ENCODE measurements at regions not wholly inside any gene's neighbourhood (a gene's known extent, or its start where the extent isn't known, plus 50 kb on each side); places are given as distances from the start of the nearest gene placed in this dataset.

DNA sequence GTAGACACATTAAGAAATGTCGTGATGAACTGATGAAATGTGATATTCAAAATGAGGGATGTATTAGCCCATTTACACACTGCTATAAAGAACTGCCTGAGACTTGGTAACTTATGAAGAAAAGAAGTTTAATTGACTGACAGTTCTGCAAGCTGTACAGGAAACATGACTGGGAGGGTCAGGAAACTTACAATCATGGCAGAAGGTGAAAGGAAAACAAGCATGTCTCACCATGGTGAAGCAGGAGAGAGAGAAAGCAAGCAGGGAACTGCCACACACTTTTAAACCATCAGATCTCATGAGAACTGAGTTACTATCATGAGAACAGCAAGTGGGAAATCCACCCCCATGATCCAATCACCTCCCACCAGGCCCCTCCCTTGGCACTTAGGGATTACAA is 1010.8 kb upstream of the CELF4 start:
- Mint-ChIP-seq H3K27ac (peak overlapping the region; percentile 76 to 96 (median 89)), H3K9me3 (peaks cover 0 to 2% (median 0%) of the 10 kb centered on the region in 8 donors), H3K27me3 (no peaks in the 10 kb centered on the region), H3K4me3 (peak overlapping the region; percentile 22 to 86 (median 77)), H3K36me3 (no peaks in the 10 kb centered on the region), H3K4me1 (peaks cover 13 to 26% (median 17%) of the 10 kb centered on the region in 4 donors)
- H3K27me3 ChIP-seq (ENCODE audit: insufficient read depth, low read length): no peaks in the 10 kb centered on the region
- intact Hi-C loops (cut with micrococcal nuclease): loop anchor here (2.0 kb wide), 1 partner anchor 364 kb away; no protein-coding TSS in a partner anchor
- H3K9me3 ChIP-seq (ENCODE audit: control insufficient read depth in 1 of 2, low read length in 2 of 2): no peaks in the 10 kb centered on the region
- H3K4me1 ChIP-seq (ENCODE audit: insufficient read depth, low read length): peaks cover 22% of the 10 kb centered on the region
- ChIA-PET CTCF (ENCODE audit: partially characterized antibody) (no interaction called here), POLR2A (ENCODE audit: partially characterized antibody) (no interaction called here)
- peak; percentile 4 to 37 (median 23) for DNase-seq
- H3K27ac ChIP-seq (ENCODE audit: low read depth, low read length): peak overlapping the region; percentile 23
- no peak overlapping the region for H3K4me3 ChIP-seq (ENCODE audit: low read length in 2 of 2)
- H3K36me3 ChIP-seq (ENCODE audit: insufficient read depth, low read length): no peaks in the 10 kb centered on the region

DNA sequence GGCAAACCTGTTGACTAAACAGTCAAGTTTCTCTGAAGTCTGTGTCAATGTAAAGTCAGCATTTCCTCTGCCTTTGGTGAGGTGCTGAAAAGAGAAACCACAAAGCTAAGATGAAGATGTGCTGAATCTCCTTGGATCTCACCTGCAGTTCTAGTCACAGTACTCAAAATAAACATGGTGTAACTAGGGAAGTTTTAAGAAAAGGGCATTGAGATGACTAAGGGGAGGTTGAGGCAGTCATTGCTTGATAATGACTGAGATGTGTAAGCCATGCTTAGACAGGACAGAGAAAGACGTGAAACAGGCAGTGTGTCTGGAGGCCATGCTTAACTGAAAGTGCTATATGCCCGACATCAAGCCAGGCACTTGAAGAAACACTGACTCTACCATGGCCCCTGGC is 1010.0 kb upstream of the CELF4 start:
- Histone ChIP-seq H3K9me3 (ENCODE audit: control insufficient read depth in 1 of 2, low read length in 2 of 2) (no peaks in the 10 kb centered on the region), H3K27ac (ENCODE audit: low read depth, low read length) (no peak overlapping the region), H3K36me3 (ENCODE audit: insufficient read depth, low read length) (no peaks in the 10 kb centered on the region), H3K27me3 (ENCODE audit: insufficient read depth, low read length) (no peaks in the 10 kb centered on the region), H3K4me1 (ENCODE audit: insufficient read depth, low read length) (peaks cover 22% of the 10 kb centered on the region), H3K4me3 (ENCODE audit: low read length in 2 of 2) (no peak overlapping the region)
- Mint-ChIP-seq H3K27ac (peak overlapping the region; percentile 9 to 96 (median 76)), H3K27me3 (no peaks in the 10 kb centered on the region), H3K36me3 (no peaks in the 10 kb centered on the region), H3K4me1 (peaks cover 11 to 24% (median 16%) of the 10 kb centered on the region in 4 donors), H3K9me3 (peaks cover 0 to 2% (median 0%) of the 10 kb centered on the region in 8 donors), H3K4me3 (peak overlapping the region in 7 of 8 donors; percentile 43 to 76 (median 74))
- peak in 4 of 5 donors; percentile 20 to 48 (median 30) for DNase-seq
- intact Hi-C loops (cut with micrococcal nuclease): loop anchor here (2.0 kb wide), 1 partner anchor 365 kb away; no protein-coding TSS in a partner anchor
- ChIA-PET CTCF (ENCODE audit: partially characterized antibody) (no interaction called here), POLR2A (ENCODE audit: partially characterized antibody) (no interaction called here)

DNA sequence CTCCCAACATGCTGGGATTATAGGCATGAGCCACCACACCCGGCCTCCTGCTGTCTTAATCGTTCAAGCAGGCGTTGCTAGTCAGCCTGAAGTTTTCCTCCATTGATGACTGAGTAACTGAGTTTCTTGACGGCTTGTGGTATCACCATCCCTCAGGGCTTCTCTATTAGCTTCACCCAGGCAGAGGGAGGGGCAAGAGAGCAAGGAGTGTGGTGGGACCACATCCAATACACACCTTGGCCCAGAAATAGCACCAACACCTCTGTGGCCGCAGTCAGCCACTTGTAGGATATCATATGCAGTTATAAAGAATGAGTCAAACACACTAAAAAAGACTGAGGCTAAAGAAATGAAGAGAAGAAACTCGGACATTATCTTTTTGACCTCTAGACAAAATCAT is 1009.4 kb upstream of the CELF4 start:
- Histone ChIP-seq H3K4me3 (ENCODE audit: low read length in 2 of 2) (no peak overlapping the region), H3K4me1 (ENCODE audit: insufficient read depth, low read length) (peaks cover 22% of the 10 kb centered on the region), H3K27me3 (ENCODE audit: insufficient read depth, low read length) (no peaks in the 10 kb centered on the region), H3K27ac (ENCODE audit: low read depth, low read length) (no peak overlapping the region), H3K36me3 (ENCODE audit: insufficient read depth, low read length) (no peaks in the 10 kb centered on the region), H3K9me3 (ENCODE audit: control insufficient read depth in 1 of 2, low read length in 2 of 2) (no peaks in the 10 kb centered on the region)
- intact Hi-C loops (cut with micrococcal nuclease): no loop called here
- DNase-seq: no peak
- peak overlapping the region in 2 of 8 donors; percentile 10 to 44 for H3K4me3 Mint-ChIP-seq
- peak overlapping the region in 2 of 7 donors; percentile 7 to 89 for H3K27ac Mint-ChIP-seq
- peaks cover 0 to 2% (median 0%) of the 10 kb centered on the region in 8 donors for H3K9me3 Mint-ChIP-seq
- ChIA-PET CTCF (ENCODE audit: partially characterized antibody) (no interaction called here), POLR2A (ENCODE audit: partially characterized antibody) (no interaction called here)
- H3K4me1 Mint-ChIP-seq: peaks cover 11 to 23% (median 16%) of the 10 kb centered on the region in 4 donors
- H3K36me3 Mint-ChIP-seq: no peaks in the 10 kb centered on the region
- H3K27me3 Mint-ChIP-seq: no peaks in the 10 kb centered on the region

DNA sequence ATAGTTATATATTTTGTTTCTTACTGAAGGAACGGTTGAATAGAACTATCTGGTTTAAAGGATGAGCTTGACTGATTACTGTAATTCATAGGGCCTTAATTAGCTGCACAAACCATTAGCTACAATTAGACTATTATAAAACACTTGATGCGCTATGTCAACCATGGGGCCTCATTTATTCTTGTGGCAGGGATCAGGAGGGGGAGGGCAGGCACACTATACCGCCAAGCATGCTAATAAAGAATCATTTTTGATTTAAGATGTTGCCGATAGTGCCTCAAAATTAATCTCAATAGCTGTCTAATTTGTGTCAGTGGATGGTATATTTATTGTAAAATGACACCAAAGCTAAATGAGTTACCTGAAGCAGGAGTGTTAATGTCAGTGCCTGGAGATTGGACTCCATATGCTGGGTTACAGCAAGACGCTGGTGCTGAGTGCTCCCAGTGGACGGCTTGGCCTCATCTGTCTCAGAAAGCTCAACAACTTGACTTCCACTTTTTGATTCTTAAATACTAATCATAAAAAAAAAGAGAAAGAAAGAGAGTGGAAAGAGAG is 1007.0 kb upstream of the CELF4 start:
- Histone ChIP-seq H3K36me3 (ENCODE audit: insufficient read depth, low read length) (no peaks in the 10 kb centered on the region), H3K4me3 (ENCODE audit: low read length in 2 of 2) (no peak overlapping the region), H3K27me3 (ENCODE audit: insufficient read depth, low read length) (no peaks in the 10 kb centered on the region), H3K27ac (ENCODE audit: low read depth, low read length) (no peak overlapping the region), H3K4me1 (ENCODE audit: insufficient read depth, low read length) (peaks cover 21% of the 10 kb centered on the region), H3K9me3 (ENCODE audit: control insufficient read depth in 1 of 2, low read length in 2 of 2) (no peaks in the 10 kb centered on the region)
- POLR2A ChIA-PET (ENCODE audit: partially characterized antibody): no interaction called here
- Mint-ChIP-seq H3K27ac (no peak overlapping the region), H3K36me3 (no peaks in the 10 kb centered on the region), H3K4me3 (no peak overlapping the region), H3K4me1 (peaks cover 9 to 21% (median 14%) of the 10 kb centered on the region in 4 donors), H3K9me3 (peaks cover 0 to 2% (median 0%) of the 10 kb centered on the region in 8 donors), H3K27me3 (no peaks in the 10 kb centered on the region)
- no peak for DNase-seq
- CTCF ChIA-PET (ENCODE audit: partially characterized antibody): no interaction called here
- intact Hi-C loops (cut with micrococcal nuclease): no loop called here

DNA sequence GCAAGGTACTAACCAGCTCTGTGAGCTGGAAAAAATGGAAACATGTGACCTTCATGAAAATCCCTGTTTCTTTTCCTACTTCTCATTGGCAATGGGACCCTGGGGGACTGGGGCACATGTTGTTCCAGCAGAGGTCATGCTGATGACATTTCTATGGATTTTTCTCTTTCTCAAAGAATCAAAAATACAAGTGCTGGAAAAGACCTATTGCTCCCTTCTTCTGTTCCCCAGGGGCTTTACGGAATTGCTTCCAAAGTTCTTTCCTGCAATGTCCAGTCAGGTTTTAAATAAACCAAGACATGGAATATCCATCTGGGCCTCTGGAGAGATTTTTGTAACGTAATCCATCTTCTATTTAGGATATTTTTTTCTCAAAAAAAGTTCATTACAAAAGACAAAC is 1006.1 kb upstream of the CELF4 start:
- Histone ChIP-seq H3K36me3 (ENCODE audit: insufficient read depth, low read length) (no peaks in the 10 kb centered on the region), H3K4me3 (ENCODE audit: low read length in 2 of 2) (no peak overlapping the region), H3K27ac (ENCODE audit: low read depth, low read length) (no peak overlapping the region), H3K9me3 (ENCODE audit: control insufficient read depth in 1 of 2, low read length in 2 of 2) (no peaks in the 10 kb centered on the region), H3K4me1 (ENCODE audit: insufficient read depth, low read length) (peaks cover 14% of the 10 kb centered on the region), H3K27me3 (ENCODE audit: insufficient read depth, low read length) (no peaks in the 10 kb centered on the region)
- ChIA-PET CTCF (ENCODE audit: partially characterized antibody) (no interaction called here), POLR2A (ENCODE audit: partially characterized antibody) (no interaction called here)
- intact Hi-C loops (cut with micrococcal nuclease): no loop called here
- H3K4me3 Mint-ChIP-seq: no peak overlapping the region
- peaks cover 7 to 14% (median 9%) of the 10 kb centered on the region in 4 donors for H3K4me1 Mint-ChIP-seq
- H3K27ac Mint-ChIP-seq: no peak overlapping the region
- H3K9me3 Mint-ChIP-seq: peaks cover 0 to 6% (median 3%) of the 10 kb centered on the region in 8 donors
- H3K36me3 Mint-ChIP-seq: no peaks in the 10 kb centered on the region
- H3K27me3 Mint-ChIP-seq: no peaks in the 10 kb centered on the region
- DNase-seq: no peak

DNA sequence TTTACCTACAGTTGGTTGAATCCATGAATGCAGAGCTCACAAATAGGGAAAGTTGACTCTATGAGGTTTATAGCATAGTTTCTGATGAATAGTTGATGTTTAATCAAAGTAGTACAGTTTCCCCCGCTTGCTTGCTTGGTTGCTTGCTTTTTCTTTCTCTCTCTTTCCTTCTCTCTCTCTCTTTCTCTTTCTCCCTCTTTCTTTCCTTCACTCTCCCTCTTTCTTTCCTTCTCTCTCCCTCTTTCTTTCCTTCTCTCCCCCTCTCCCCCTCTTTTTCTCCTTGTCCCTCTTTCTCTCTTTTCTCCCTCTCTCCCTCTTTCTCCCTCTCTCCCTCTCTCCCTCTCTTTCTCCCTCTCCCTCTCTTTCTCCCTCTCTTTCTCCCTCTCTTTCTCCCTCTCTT is 999.9 kb upstream of the CELF4 start:
- no peak for DNase-seq
- Histone ChIP-seq H3K27me3 (ENCODE audit: insufficient read depth, low read length) (no peaks in the 10 kb centered on the region), H3K9me3 (ENCODE audit: control insufficient read depth in 1 of 2, low read length in 2 of 2) (no peaks in the 10 kb centered on the region), H3K4me1 (ENCODE audit: insufficient read depth, low read length) (no peaks in the 10 kb centered on the region), H3K4me3 (ENCODE audit: low read length in 2 of 2) (no peak overlapping the region), H3K36me3 (ENCODE audit: insufficient read depth, low read length) (no peaks in the 10 kb centered on the region), H3K27ac (ENCODE audit: low read depth, low read length) (no peak overlapping the region)
- Mint-ChIP-seq H3K9me3 (peaks cover 0 to 13% (median 5%) of the 10 kb centered on the region in 8 donors), H3K27ac (no peak overlapping the region), H3K36me3 (no peaks in the 10 kb centered on the region), H3K4me1 (no peaks in the 10 kb centered on the region), H3K27me3 (no peaks in the 10 kb centered on the region), H3K4me3 (no peak overlapping the region)
- intact Hi-C loops (cut with micrococcal nuclease): no loop called here
- ChIA-PET CTCF (ENCODE audit: partially characterized antibody) (no interaction called here), POLR2A (ENCODE audit: partially characterized antibody) (no interaction called here)

DNA sequence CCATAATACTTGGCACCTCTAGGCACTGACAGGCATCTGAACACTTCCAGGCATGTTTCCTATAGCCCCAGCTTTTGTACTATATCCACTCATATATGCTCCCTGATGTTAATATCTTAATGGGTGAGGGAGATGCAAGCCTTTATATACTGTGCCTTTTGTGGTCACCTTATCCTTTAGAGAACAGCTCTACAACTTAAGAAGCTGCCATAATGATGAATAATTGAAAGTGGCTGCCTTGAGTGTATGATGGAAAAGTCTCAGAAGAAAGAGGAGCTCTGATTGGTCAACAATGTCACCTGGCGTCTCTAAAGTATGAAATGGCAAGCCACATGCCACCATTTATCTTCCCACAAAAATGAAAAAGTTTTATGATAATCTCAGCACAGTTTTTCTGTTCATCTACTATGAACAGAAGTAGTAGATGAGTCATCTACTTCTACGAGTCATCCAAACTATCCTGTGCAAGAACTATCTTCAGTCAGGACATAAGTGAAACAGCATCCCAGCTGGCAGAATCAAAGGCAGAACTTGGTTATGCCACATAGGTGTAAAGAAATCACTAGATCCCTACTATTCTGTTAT is 997.9 kb upstream of the CELF4 start:
- no peak overlapping the region for H3K27ac Mint-ChIP-seq
- H3K4me1 Mint-ChIP-seq: no peaks in the 10 kb centered on the region
- CTCF ChIA-PET (ENCODE audit: partially characterized antibody): no interaction called here
- no peak overlapping the region for H3K27ac ChIP-seq (ENCODE audit: low read depth, low read length)
- H3K9me3 Mint-ChIP-seq: peaks cover 0 to 14% (median 5%) of the 10 kb centered on the region in 8 donors
- no peaks in the 10 kb centered on the region for H3K27me3 ChIP-seq (ENCODE audit: insufficient read depth, low read length)
- POLR2A ChIA-PET (ENCODE audit: partially characterized antibody): no interaction called here
- no peaks in the 10 kb centered on the region for H3K36me3 Mint-ChIP-seq
- intact Hi-C loops (cut with micrococcal nuclease): no loop called here
- H3K36me3 ChIP-seq (ENCODE audit: insufficient read depth, low read length): no peaks in the 10 kb centered on the region
- no peak overlapping the region for H3K4me3 ChIP-seq (ENCODE audit: low read length in 2 of 2)
- no peak for DNase-seq
- H3K9me3 ChIP-seq (ENCODE audit: control insufficient read depth in 1 of 2, low read length in 2 of 2): no peaks in the 10 kb centered on the region
- H3K27me3 Mint-ChIP-seq: no peaks in the 10 kb centered on the region
- no peaks in the 10 kb centered on the region for H3K4me1 ChIP-seq (ENCODE audit: insufficient read depth, low read length)
- no peak overlapping the region for H3K4me3 Mint-ChIP-seq

Measured in CD4-positive, alpha-beta memory T cell (primary cell).